SU-DHL-6 (cell line): ENCODE measurements at regions not wholly inside any gene's neighbourhood (a gene's known extent, or its start where the extent isn't known, plus 50 kb on each side); places are given as distances from the start of the nearest gene placed in this dataset.

Experiments
- H2AFZ ChIP-seq: fragments of 200-600 bp; sonication (generic); 2 replicates; pipeline ENCODE4 v1.6.1; 2014; ENCODE audit warnings: low read depth, mild to moderate bottlenecking, moderate library complexity, mixed read lengths, antibody characterized with exemption, low read length; ENCODE audit not compliant: severe bottlenecking
- H3F3A ChIP-seq: fragments of 200-600 bp; shearing (Covaris generic); 2 replicates; pipeline ENCODE4 v1.6.0; 2016; ENCODE audit warnings: antibody characterized with exemption, mild to moderate bottlenecking; ENCODE audit not compliant: insufficient read depth
- H3K27ac ChIP-seq: fragments of 200-600 bp; sonication (generic); 2 replicates; pipeline ENCODE4 v1.5.1; 2016; ENCODE audit warnings: low read depth, mild to moderate bottlenecking, low read length, moderate library complexity, mixed read lengths
- H3K27me3 ChIP-seq: fragments of 200-600 bp; sonication (generic), shearing (Covaris generic); 2 replicates; pipeline ENCODE4 v1.6.0; 2014; ENCODE audit warnings: mild to moderate bottlenecking, low read length
- H3K36me3 ChIP-seq: fragments of 200-600 bp; sonication (generic); 2 replicates; pipeline ENCODE4 v1.6.1; 2014; ENCODE audit warnings: mild to moderate bottlenecking, low read length, mixed read lengths
- H3K4me2 ChIP-seq: fragments of 300-600, 200-600 bp; shearing (Covaris generic), sonication (generic); 2 replicates; pipeline ENCODE4 v1.6.0; 2014; ENCODE audit warnings: low read length, low read depth, mild to moderate bottlenecking; ENCODE audit not compliant: poor library complexity, severe bottlenecking
- H3K4me3 ChIP-seq: fragments of 200-600 bp; sonication (generic); 2 replicates; pipeline ENCODE4 v1.5.1; 2014; ENCODE audit warnings: antibody characterized with exemption, low read length, mild to moderate bottlenecking, mixed read lengths; ENCODE audit not compliant: insufficient read depth, poor library complexity, severe bottlenecking
- H3K79me2 ChIP-seq: fragments of 200-600 bp; sonication (generic); 2 replicates; pipeline ENCODE4 v1.6.1; 2014; ENCODE audit warnings: mild to moderate bottlenecking, low read length, moderate library complexity; ENCODE audit not compliant: insufficient read depth
- H3K9ac ChIP-seq: fragments of 200-600 bp; sonication (generic); 2 replicates; pipeline ENCODE4 v1.7.0; 2014; ENCODE audit warnings: mild to moderate bottlenecking, low read length
- H3K9me2 ChIP-seq: fragments of 200-600 bp; sonication (generic); replicated peaks from 2 replicates; pipeline ENCODE4 v1.6.1; 2014; ENCODE audit warnings: low read length; ENCODE audit not compliant: insufficient read depth
- H3K9me3 ChIP-seq: fragments of 200-600 bp; sonication (generic); 2 replicates; pipeline ENCODE4 v1.6.1; 2014; ENCODE audit warnings: low read length, mixed read lengths; ENCODE audit not compliant: insufficient read depth
- H4K20me1 ChIP-seq: fragments of 200-600 bp; sonication (generic); 2 replicates; pipeline ENCODE4 v1.6.1; 2014; ENCODE audit warnings: low read depth, mild to moderate bottlenecking, antibody characterized with exemption, low read length, moderate library complexity, mixed read lengths
- EZH2phosphoT487 ChIP-seq: fragments of 200-600 bp; sonication (generic), shearing (Covaris generic); conservative IDR thresholded peaks from 2 replicates; pipeline ENCODE4 v1.6.1; 2018; ENCODE audit warnings: mild to moderate bottlenecking, antibody characterized with exemption, low read length, moderate library complexity, mixed read lengths
- TF ChIP-seq, protein P1 (sequence below): fragments of 200-600 bp; sonication (generic); IDR thresholded peaks from one replicate; pipeline ENCODE4 v1.5.1; 2017; ENCODE audit warnings: antibody characterized with exemption, mild to moderate bottlenecking, low read length, moderate library complexity; ENCODE audit not compliant: insufficient read depth, poor library complexity, severe bottlenecking

GRCh38 chr2:126041391-126042047 is 614.4 kb upstream of the GYPC start:
- no peak overlapping the region for H3K4me3 ChIP-seq
- no peak overlapping the region for H3K9ac ChIP-seq
- no peak overlapping the region for H2AFZ ChIP-seq
- no peaks in the 10 kb centered on the region for H4K20me1 ChIP-seq
- H3K79me2 ChIP-seq, result no peaks in the 10 kb centered on the region
- no peaks in the 10 kb centered on the region for H3K9me3 ChIP-seq
- TF ChIP-seq, protein P1, sequence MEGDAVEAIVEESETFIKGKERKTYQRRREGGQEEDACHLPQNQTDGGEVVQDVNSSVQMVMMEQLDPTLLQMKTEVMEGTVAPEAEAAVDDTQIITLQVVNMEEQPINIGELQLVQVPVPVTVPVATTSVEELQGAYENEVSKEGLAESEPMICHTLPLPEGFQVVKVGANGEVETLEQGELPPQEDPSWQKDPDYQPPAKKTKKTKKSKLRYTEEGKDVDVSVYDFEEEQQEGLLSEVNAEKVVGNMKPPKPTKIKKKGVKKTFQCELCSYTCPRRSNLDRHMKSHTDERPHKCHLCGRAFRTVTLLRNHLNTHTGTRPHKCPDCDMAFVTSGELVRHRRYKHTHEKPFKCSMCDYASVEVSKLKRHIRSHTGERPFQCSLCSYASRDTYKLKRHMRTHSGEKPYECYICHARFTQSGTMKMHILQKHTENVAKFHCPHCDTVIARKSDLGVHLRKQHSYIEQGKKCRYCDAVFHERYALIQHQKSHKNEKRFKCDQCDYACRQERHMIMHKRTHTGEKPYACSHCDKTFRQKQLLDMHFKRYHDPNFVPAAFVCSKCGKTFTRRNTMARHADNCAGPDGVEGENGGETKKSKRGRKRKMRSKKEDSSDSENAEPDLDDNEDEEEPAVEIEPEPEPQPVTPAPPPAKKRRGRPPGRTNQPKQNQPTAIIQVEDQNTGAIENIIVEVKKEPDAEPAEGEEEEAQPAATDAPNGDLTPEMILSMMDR, result no peak
- no peak for TF ChIP-seq EZH2phosphoT487
- no peaks in the 10 kb centered on the region for H3K9me2 ChIP-seq
- H3K4me2 ChIP-seq, result no peak overlapping the region
- no peak overlapping the region for H3K27ac ChIP-seq
- no peaks in the 10 kb centered on the region for H3K27me3 ChIP-seq
- H3F3A ChIP-seq, result no peaks in the 10 kb centered on the region
- H3K36me3 ChIP-seq, result no peaks in the 10 kb centered on the region

- no peaks in the 10 kb centered on the region for H3K9me3 ChIP-seq
- H2AFZ ChIP-seq, result no peak overlapping the region
- H4K20me1 ChIP-seq, result no peaks in the 10 kb centered on the region
- H3K9ac ChIP-seq, result no peak overlapping the region
- no peak overlapping the region for H3K4me3 ChIP-seq
- no peak for TF ChIP-seq EZH2phosphoT487
- TF ChIP-seq, protein P1, result no peak
- H3K9me2 ChIP-seq, result no peaks in the 10 kb centered on the region
- no peaks in the 10 kb centered on the region for H3K79me2 ChIP-seq
- H3K4me2 ChIP-seq, result no peak overlapping the region
- H3K27me3 ChIP-seq, result no peaks in the 10 kb centered on the region
- H3F3A ChIP-seq, result no peaks in the 10 kb centered on the region
- no peak overlapping the region for H3K27ac ChIP-seq
- no peaks in the 10 kb centered on the region for H3K36me3 ChIP-seq
Measured at GRCh38 chr2:126042089-126042488, 613.9 kb upstream of the GYPC start.

DNA sequence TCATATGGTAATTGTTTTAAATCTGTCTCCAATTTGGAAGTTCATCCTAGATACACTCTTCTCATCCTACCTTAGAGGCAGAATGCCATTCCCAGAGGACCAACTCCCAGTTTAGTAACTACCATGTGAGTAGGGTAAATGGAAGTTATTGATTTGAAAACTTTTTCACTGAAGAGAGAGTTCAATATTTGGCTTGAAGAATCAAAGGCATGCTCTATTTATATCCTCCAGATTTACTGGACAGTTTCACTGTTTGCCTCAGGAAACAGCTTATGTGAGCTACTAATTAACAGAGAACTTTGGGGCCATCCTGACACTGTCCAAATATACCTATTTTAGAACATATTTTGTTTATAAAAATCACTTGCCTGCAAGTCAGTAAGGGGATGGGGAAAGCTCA is 607.2 kb upstream of the GYPC start:
- Histone ChIP-seq H3K27me3 (no peaks in the 10 kb centered on the region), H3K9me2 (no peaks in the 10 kb centered on the region), H3K36me3 (no peaks in the 10 kb centered on the region), H4K20me1 (no peaks in the 10 kb centered on the region), H3K4me2 (no peak overlapping the region), H3K27ac (no peak overlapping the region), H3F3A (no peaks in the 10 kb centered on the region), H3K4me3 (no peak overlapping the region), H3K79me2 (no peaks in the 10 kb centered on the region), H3K9me3 (no peaks in the 10 kb centered on the region), H3K9ac (no peak overlapping the region), H2AFZ (no peak overlapping the region)
- no peak for TF ChIP-seq EZH2phosphoT487
- TF ChIP-seq, protein P1, result no peak
